Hepatocyte (in vitro differentiated cells): ENCODE measurements at regions not wholly inside any gene's neighbourhood (a gene's known extent, or its start where the extent isn't known, plus 50 kb on each side); places are given as distances from the start of the nearest gene placed in this dataset.

ENCODE experiments used
- CTCF ChIP-seq: fragments of 200-600 bp; sonication (generic); IDR thresholded peaks from 2 replicates; pipeline ENCODE4 v1.5.1; 2016; ENCODE audit warnings: antibody characterized with exemption, mild to moderate bottlenecking; ENCODE audit not compliant: poor library complexity
- EZH2 ChIP-seq: fragments of 200-600 bp; sonication (generic); IDR thresholded peaks from 2 replicates; pipeline ENCODE4 v1.6.1; 2016; ENCODE audit warnings: antibody characterized with exemption, mild to moderate bottlenecking, borderline replicate concordance
- EZH2phosphoT487 ChIP-seq: fragments of 200-600 bp; sonication (generic); IDR thresholded peaks from one replicate; pipeline ENCODE4 v1.6.1; 2018; ENCODE audit warnings: antibody characterized with exemption, mild to moderate bottlenecking, low read depth, moderate library complexity; ENCODE audit not compliant: unreplicated experiment, severe bottlenecking

GRCh38 chr15:87245592-87245991, 1010.9 kb downstream of the NTRK3 start:
- TF ChIP-seq CTCF (no peak), EZH2phosphoT487 (no peak), EZH2 (no peak)
